Endothelial cell of umbilical vein (primary cell): ENCODE measurements at regions not wholly inside any gene's neighbourhood (a gene's known extent, or its start where the extent isn't known, plus 50 kb on each side); places are given as distances from the start of the nearest gene placed in this dataset.

ENCODE experiments used
- BruUV-seq: library from RNA; stranded (reverse); fragments of 400-500 nt; replicated peaks from 2 replicates; lab custom pipeline; 2021; lab: Mats Ljungman, UMichigan
- CTCF ChIA-PET: fragments of 300-600, 350-600 bp; sonication (Branson Sonifier 250); formaldehyde crosslinking; loops from one replicate; lab custom pipeline; 2021; ENCODE audit warnings: antibody characterized with exemption, inconsistent platforms; lab: Charles Lee
- POLR2A ChIA-PET: fragments of 300-600, 350-600 bp; sonication (Branson Sonifier 250); formaldehyde crosslinking; loops from one replicate; lab custom pipeline; 2021; ENCODE audit warnings: antibody characterized with exemption, inconsistent platforms; lab: Charles Lee
- DNase-seq: peaks from one replicate; pipeline ENCODE4 v3.0.0-alpha.2; 2011; ENCODE audit warnings: low read depth, low spot score
- FAIRE-seq: peaks from 2 replicates; lab custom pipeline; 2011; peaks lifted over from hg19 to GRCh38; lab: Jason Lieb, UNC
- H2AFZ ChIP-seq: 2 replicates; pipeline ENCODE4 v1.6.0; 2012; ENCODE audit warnings: low read depth, low read length, control low read depth, inconsistent platforms
- H3K27ac ChIP-seq: 2 replicates; pipeline ENCODE4 v1.5.1; 2011; ENCODE audit warnings: low read depth, mild to moderate bottlenecking, control low read depth, low read length, moderate library complexity; ENCODE audit not compliant: insufficient read depth
- H3K27me3 ChIP-seq, 2 experiments: 2 replicates each; pipeline versions ENCODE4 v1.6.0 to v1.6.1; 2011; ENCODE audit warnings: low read length in 2 of 2, mixed read lengths in 1 of 2; ENCODE audit not compliant: control insufficient read depth in 2 of 2, insufficient read depth in 2 of 2
- H3K36me3 ChIP-seq, 2 experiments: 2 replicates in 1 of 2; 3 replicates in 1 of 2; pipeline ENCODE4 v1.5.1; 2011; ENCODE audit warnings: low read length in 2 of 2, mild to moderate bottlenecking in 1 of 2, moderate library complexity in 1 of 2; ENCODE audit not compliant: control insufficient read depth in 2 of 2, insufficient read depth in 2 of 2; ENCODE audit errors: extremely low read depth in 1 of 2
- H3K4me1 ChIP-seq: 3 replicates; pipeline ENCODE4 v1.5.1; 2011; ENCODE audit warnings: mild to moderate bottlenecking, low read length; ENCODE audit not compliant: control insufficient read depth, insufficient read depth; ENCODE audit errors: extremely low read depth
- H3K4me2 ChIP-seq: 2 replicates; pipeline ENCODE4 v1.6.1; 2011; ENCODE audit warnings: low read length, control low read depth, mixed read lengths; ENCODE audit not compliant: insufficient read depth
- H3K4me3 ChIP-seq, 3 experiments: fragments of 200-600 bp in 1 of 3; sonication (generic), shearing (Covaris generic) in 1 of 3; replicated peaks in 1 of 3; 2 replicates each; pipeline ENCODE4 v1.5.1; 2011 to 2016; ENCODE audit warnings: control low read depth in 3 of 3, low read length in 3 of 3, mild to moderate bottlenecking in 2 of 3, inconsistent platforms in 1 of 3, low read depth in 1 of 3, moderate library complexity in 1 of 3; ENCODE audit not compliant: insufficient read depth in 1 of 3
- H3K79me2 ChIP-seq: 2 replicates; pipeline ENCODE4 v1.6.0; 2012; ENCODE audit warnings: low read length, inconsistent platforms; ENCODE audit not compliant: control insufficient read depth, insufficient read depth
- H3K9ac ChIP-seq: replicated peaks from 2 replicates; pipeline ENCODE3; 2011; ENCODE audit warnings: low read length, control low read depth; ENCODE audit not compliant: insufficient read depth; ENCODE audit errors: extremely low read depth
- H3K9me1 ChIP-seq: replicated peaks from 3 replicates; pipeline ENCODE4 v1.6.0; 2011; ENCODE audit warnings: mild to moderate bottlenecking, low read length; ENCODE audit not compliant: control insufficient read depth, insufficient read depth; ENCODE audit errors: extremely low read depth
- H3K9me3 ChIP-seq: replicated peaks from 2 replicates; pipeline ENCODE4 v1.5.1; 2012; ENCODE audit warnings: low read length, inconsistent platforms; ENCODE audit not compliant: control insufficient read depth, insufficient read depth
- H4K20me1 ChIP-seq: replicated peaks from 2 replicates; pipeline ENCODE3; 2011; ENCODE audit warnings: mild to moderate bottlenecking, low read length; ENCODE audit not compliant: control insufficient read depth, insufficient read depth; ENCODE audit errors: extremely low read depth
- EZH2 ChIP-seq: IDR thresholded peaks from 2 replicates; pipeline ENCODE4 v1.6.1; 2012; ENCODE audit warnings: borderline replicate concordance, low read depth, mild to moderate bottlenecking, moderate library complexity, low read length, inconsistent platforms; ENCODE audit not compliant: severe bottlenecking
- FOS ChIP-seq: IDR thresholded peaks from 2 replicates; pipeline ENCODE4 v1.6.1; 2011; ENCODE audit warnings: mild to moderate bottlenecking, low read length, moderate library complexity, borderline replicate concordance; ENCODE audit not compliant: insufficient read depth
- GATA2 ChIP-seq: IDR thresholded peaks from 2 replicates; pipeline ENCODE4 v1.7.0; 2011; ENCODE audit warnings: low read depth, mild to moderate bottlenecking, moderate library complexity, mixed read lengths, low read length; ENCODE audit not compliant: insufficient read length, insufficient read depth
- JUN ChIP-seq: IDR thresholded peaks from 2 replicates; pipeline ENCODE4 v1.6.1; 2011; ENCODE audit warnings: borderline replicate concordance, low read depth; ENCODE audit not compliant: insufficient read length, insufficient read depth
- MYC ChIP-seq: IDR thresholded peaks from one replicate; pipeline ENCODE4 v1.6.1; 2011; ENCODE audit warnings: mild to moderate bottlenecking, low read depth, low read length
- POLR2A ChIP-seq: IDR thresholded peaks from 2 replicates; pipeline ENCODE4 v1.6.1; 2012; ENCODE audit warnings: low read depth, mild to moderate bottlenecking, control low read depth, low read length
- POLR2AphosphoS5 ChIP-seq: IDR thresholded peaks from 2 replicates; pipeline ENCODE4 v1.6.1; 2012; ENCODE audit warnings: low read depth, mild to moderate bottlenecking, control low read depth, low read length, moderate library complexity; ENCODE audit not compliant: insufficient read depth
- dilution Hi-C: fragments of 300-500 bp; cut with MboI; formaldehyde crosslinking; loops from one replicate; pipeline ENCODE4 v1.15.0; 2019; ENCODE audit warnings: low sequenced_read_pairs; ENCODE audit not compliant: extremely low pct_ligation_motif_present
- intact Hi-C: fragments of 100-400 bp; cut with micrococcal nuclease; formaldehyde crosslinking; loops from one replicate; pipeline ENCODE4 v1.10.0; 2022
- TF ChIP-seq, protein P1 (sequence below): IDR thresholded peaks from 2 replicates; pipeline ENCODE4 v1.6.1; 2011; ENCODE audit not compliant: insufficient read depth, insufficient read length
- TF ChIP-seq, protein P2 (sequence below), 2 donors: IDR thresholded peaks; 1 replicate in 1 of 2; 2 replicates in 1 of 2; pipeline ENCODE4 v1.5.1; 2011; ENCODE audit warnings: low read length in 2 of 2, mild to moderate bottlenecking in 2 of 2, moderate library complexity in 2 of 2, control low read depth in 1 of 2, inconsistent platforms in 1 of 2, low read depth in 1 of 2; ENCODE audit not compliant: insufficient read depth in 1 of 2; ENCODE audit errors: extremely low read depth in 1 of 2

DNA sequence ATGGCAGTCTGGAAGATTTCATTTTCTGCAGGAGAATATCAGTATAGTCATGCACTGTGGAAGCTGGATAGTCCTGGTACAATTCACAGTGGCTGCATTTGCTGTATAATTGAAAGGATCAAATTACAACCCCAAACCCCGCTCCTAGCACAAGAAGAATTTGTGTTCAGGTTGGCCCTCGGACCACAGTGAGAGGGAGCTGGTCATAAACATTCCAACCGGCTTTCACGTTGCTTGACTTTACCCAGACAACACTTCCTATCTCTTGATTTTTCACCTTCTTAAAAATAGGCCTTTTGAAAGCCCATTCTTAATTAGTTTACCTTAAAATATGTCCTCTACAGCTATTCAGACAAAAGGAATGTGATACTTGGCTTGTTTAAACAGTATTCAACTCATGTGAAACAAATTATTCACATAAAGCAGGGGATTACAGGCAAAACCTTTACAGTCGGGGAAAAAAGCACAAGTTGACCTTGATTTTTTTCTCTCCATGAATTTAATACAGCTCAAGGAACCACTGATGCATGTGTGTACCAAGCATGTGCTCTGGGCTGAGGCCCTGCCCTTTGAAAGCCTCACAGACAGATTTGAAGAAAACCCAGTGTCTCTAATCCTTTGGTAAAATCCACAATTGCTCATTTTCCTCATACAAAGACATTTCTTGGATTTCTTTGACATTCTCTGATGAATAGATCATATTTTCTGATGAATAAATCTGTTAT, 143.0 kb upstream of the SOX11 start:
- no peak for FAIRE-seq
- Histone ChIP-seq H3K9me3 (peaks cover 11% of the 10 kb centered on the region), H2AFZ (no peak overlapping the region), H3K4me2 (no peak overlapping the region), H3K27me3 (no peaks in the 10 kb centered on the region), H3K9me1 (no peaks in the 10 kb centered on the region), H3K4me1 (no peaks in the 10 kb centered on the region), H3K27ac (no peak overlapping the region), H3K4me3 (no peak overlapping the region), H3K79me2 (no peaks in the 10 kb centered on the region), H3K36me3 (no peaks in the 10 kb centered on the region), H3K9ac (no peak overlapping the region), H4K20me1 (no peaks in the 10 kb centered on the region)
- BruUV-seq: no TSS peak
- DNase-seq: no peak
- dilution Hi-C loops: no loop called here
- CTCF ChIA-PET: no interaction called here
- POLR2A ChIA-PET: no interaction called here
- intact Hi-C loops: no loop called here
- TF ChIP-seq EZH2 (no peak), GATA2 (no peak), POLR2AphosphoS5 (no peak), JUN (no peak), FOS (no peak), MYC (no peak), POLR2A (no peak)
- TF ChIP-seq, protein P1, sequence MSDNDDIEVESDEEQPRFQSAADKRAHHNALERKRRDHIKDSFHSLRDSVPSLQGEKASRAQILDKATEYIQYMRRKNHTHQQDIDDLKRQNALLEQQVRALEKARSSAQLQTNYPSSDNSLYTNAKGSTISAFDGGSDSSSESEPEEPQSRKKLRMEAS: no peak
- TF ChIP-seq, protein P2, sequence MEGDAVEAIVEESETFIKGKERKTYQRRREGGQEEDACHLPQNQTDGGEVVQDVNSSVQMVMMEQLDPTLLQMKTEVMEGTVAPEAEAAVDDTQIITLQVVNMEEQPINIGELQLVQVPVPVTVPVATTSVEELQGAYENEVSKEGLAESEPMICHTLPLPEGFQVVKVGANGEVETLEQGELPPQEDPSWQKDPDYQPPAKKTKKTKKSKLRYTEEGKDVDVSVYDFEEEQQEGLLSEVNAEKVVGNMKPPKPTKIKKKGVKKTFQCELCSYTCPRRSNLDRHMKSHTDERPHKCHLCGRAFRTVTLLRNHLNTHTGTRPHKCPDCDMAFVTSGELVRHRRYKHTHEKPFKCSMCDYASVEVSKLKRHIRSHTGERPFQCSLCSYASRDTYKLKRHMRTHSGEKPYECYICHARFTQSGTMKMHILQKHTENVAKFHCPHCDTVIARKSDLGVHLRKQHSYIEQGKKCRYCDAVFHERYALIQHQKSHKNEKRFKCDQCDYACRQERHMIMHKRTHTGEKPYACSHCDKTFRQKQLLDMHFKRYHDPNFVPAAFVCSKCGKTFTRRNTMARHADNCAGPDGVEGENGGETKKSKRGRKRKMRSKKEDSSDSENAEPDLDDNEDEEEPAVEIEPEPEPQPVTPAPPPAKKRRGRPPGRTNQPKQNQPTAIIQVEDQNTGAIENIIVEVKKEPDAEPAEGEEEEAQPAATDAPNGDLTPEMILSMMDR (IDR thresholded peaks at IDR 0.05; ENCODE audit: extremely low read depth in 1 of 2, insufficient read depth in 1 of 2, low read depth in 1 of 2, low read length in 2 of 2): no peak
